GM10266 (cell line): ENCODE measurements at regions not wholly inside any gene's neighbourhood (a gene's known extent, or its start where the extent isn't known, plus 50 kb on each side); places are given as distances from the start of the nearest gene placed in this dataset.

ENCODE experiments used
- DNase-seq: peaks from one replicate; pipeline ENCODE4 v3.0.0; 2012; ENCODE audit errors: extremely low spot score
- CTCF ChIP-seq: IDR thresholded peaks from 2 replicates; pipeline ENCODE4 v1.5.1; 2012; ENCODE audit warnings: mild to moderate bottlenecking, low read depth; ENCODE audit not compliant: control insufficient read depth, insufficient read depth; ENCODE audit errors: missing control alignments

- TF ChIP-seq CTCF = no peak
These were observed 118.0 kb upstream of the IPO9 start for GRCh38 chr1:201710632-201711597.

GRCh38 chr1:201711811-201712210 is 117.1 kb upstream of the IPO9 start:
- DNase-seq = no peak
- TF ChIP-seq CTCF = no peak

More at GRCh38 chr1:201710632-201711597, 118.0 kb upstream of the IPO9 start:
- no peak for DNase-seq

GRCh38 chr1:201712387-201713085 is 116.4 kb upstream of the IPO9 start:
- TF ChIP-seq CTCF = no peak
- DNase-seq = no peak

- no peak for TF ChIP-seq CTCF
- no peak for DNase-seq
These were observed 115.7 kb upstream of the IPO9 start for GRCh38 chr1:201713086-201713810.

- DNase-seq = no peak
These were observed 114.2 kb upstream of the IPO9 start for GRCh38 chr1:201714542-201715329.

More at GRCh38 chr1:201714542-201715329, 114.2 kb upstream of the IPO9 start:
- no peak for TF ChIP-seq CTCF
